ENCODE measurements at regions not wholly inside any gene's neighbourhood (a gene's known extent, or its start where the extent isn't known, plus 50 kb on each side); places are given as distances from the start of the nearest gene placed in this dataset.

GRCh38 chr4:65738134-65738533 is 67.8 kb upstream of the EPHA5 start:
- Histone ChIP-seq H3K27ac (replicated peaks in 1 of 4) (no peak overlapping the region), H3K9me3 (no peaks in the 10 kb centered on the region), H3K36me3 (no peaks in the 10 kb centered on the region), H3K4me1 (no peaks in the 10 kb centered on the region), H3K4me3 (no peak overlapping the region), H3K27me3 (no peaks in the 10 kb centered on the region)
- WGBS = 76% methylated on average over 2 of the region's 2 CpGs
- DNase-seq (ENCODE audit: extremely low spot score) = no peak
- TF ChIP-seq POLR2A (IDR thresholded peaks at IDR 0.05; ENCODE audit: low read depth) = no peak
- TF ChIP-seq POLR2AphosphoS5 (IDR thresholded peaks at IDR 0.05) = no peak
- TF ChIP-seq EP300 (IDR thresholded peaks at IDR 0.05) = no peak
- TF ChIP-seq CTCF (IDR thresholded peaks at IDR 0.05) = no peak
- intact Hi-C loops (cut with DNase I) = no loop called here

GRCh38 chr4:65737672-65738071 is 67.4 kb upstream of the EPHA5 start:
- Histone ChIP-seq H3K27me3 (no peaks in the 10 kb centered on the region), H3K4me3 (no peak overlapping the region), H3K9me3 (no peaks in the 10 kb centered on the region), H3K36me3 (no peaks in the 10 kb centered on the region), H3K27ac (replicated peaks in 1 of 4) (no peak overlapping the region), H3K4me1 (no peaks in the 10 kb centered on the region)
- no peak for TF ChIP-seq POLR2A (IDR thresholded peaks at IDR 0.05; ENCODE audit: low read depth)
- DNase-seq (ENCODE audit: extremely low spot score) = no peak
- WGBS = 80% methylated on average over 4 of the region's 4 CpGs
- intact Hi-C loops (cut with DNase I) = no loop called here

- H3K27ac ChIP-seq (replicated peaks in 1 of 4) = no peak overlapping the region
- H3K27me3 ChIP-seq = peaks cover 0 to 3% (median 0%) of the 10 kb centered on the region in 4 donors
- no peaks in the 10 kb centered on the region for H3K4me1 ChIP-seq
- H3K4me3 ChIP-seq = no peak overlapping the region
- no peaks in the 10 kb centered on the region for H3K36me3 ChIP-seq
- no peak for TF ChIP-seq EP300 (IDR thresholded peaks at IDR 0.05)
- no peak for TF ChIP-seq POLR2A (IDR thresholded peaks at IDR 0.05; ENCODE audit: low read depth)
- no peak for TF ChIP-seq POLR2AphosphoS5 (IDR thresholded peaks at IDR 0.05)
- WGBS = 79% methylated on average over 5 of the region's 5 CpGs
- DNase-seq (ENCODE audit: extremely low spot score) = no peak
- no peaks in the 10 kb centered on the region for H3K9me3 ChIP-seq
- intact Hi-C loops (cut with DNase I) = no loop called here
Measured at GRCh38 chr4:65724973-65725372, 54.7 kb upstream of the EPHA5 start.

Small RNA genes in the stretch of these regions (small RNA-seq; reads per million reads assigned to genes)
- gene MIR1269A (0 to 1.5 (median 0) reads per million in 3 donors), gene RNU2-40P (0 reads per million in 3 donors), gene RNU6-699P (0 reads per million in 3 donors)

All from esophagus muscularis mucosa (tissue), 4 donors.